Stimulated activated CD8-positive, alpha-beta memory T cell treated with anti-CD3 and anti-CD28 coated beads, Interleukin-2, amount 100 ng/mL, for 48 hours (primary cell): ENCODE measurements at regions not wholly inside any gene's neighbourhood (a gene's known extent, or its start where the extent isn't known, plus 50 kb on each side); places are given as distances from the start of the nearest gene placed in this dataset.

Experiments
- DNase-seq, 2 donors: peaks; one replicate each; pipeline ENCODE4 v3.0.0-alpha.2; 2020; ENCODE audit warnings: low read depth in 2 of 2

DNA sequence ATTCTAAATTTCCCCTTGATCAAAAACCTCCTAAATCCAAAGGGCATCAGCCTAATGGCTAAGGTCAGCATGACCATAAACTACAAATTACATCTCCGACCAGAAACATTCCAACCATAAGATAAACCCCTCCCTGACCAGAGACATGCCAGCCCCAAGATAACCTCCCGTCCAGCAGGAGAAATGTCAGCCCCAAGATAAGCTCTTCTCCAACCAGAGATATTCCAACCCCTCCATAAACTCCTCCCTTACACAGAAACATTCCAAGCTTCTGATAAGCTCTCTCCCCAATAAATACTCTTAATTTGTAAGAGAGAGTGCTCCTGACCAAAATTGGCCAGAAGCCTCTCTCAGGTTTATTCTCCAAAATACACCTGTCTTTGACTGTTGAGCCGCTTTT lies 274.0 kb downstream of the RNF152 start:
- DNase-seq = no peak

DNA sequence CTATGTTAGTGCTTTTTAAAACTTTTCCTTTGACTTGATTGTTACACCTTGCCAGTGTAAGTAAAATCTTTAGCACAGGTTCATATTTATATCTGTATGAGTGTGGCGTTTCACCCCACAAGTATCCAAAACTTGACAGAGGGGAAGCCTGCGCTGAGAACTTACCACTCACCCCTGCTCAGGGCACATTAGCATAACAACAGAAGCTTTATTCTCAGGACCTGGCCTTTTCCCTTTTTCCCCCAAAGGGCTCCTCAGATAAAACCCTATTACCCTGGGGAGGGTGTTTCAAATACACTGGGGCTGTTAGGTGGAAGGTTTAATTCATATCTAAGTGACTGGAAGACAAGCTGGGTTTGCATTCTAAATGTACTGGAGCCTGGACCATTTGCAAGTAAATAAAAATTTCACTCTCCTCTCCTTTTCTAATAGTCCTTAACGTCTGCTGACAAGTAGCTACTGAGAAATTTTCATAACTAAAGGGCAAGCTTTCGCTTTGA lies 276.6 kb downstream of the RNF152 start:
- no peak for DNase-seq

DNA sequence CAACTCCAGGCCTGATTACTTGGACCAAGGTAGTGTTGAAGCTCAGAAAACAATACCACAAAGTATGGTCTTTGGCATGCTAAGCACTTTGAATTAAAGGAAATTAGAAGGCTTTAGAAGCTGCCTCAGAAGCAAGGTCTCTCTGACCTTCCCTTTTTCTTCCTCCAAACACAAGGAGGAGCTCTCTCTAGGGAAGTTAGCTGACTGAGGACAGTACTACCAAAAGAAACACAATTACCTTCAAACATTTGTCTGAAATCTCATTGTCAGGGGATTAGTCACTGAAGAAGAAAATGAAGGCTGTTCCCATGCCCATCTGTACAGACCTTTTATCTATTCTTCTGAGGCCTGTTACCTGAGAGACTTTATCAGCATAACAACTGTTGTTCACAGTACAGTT lies 279.3 kb downstream of the CDH20 start:
- DNase-seq = no peak

DNA sequence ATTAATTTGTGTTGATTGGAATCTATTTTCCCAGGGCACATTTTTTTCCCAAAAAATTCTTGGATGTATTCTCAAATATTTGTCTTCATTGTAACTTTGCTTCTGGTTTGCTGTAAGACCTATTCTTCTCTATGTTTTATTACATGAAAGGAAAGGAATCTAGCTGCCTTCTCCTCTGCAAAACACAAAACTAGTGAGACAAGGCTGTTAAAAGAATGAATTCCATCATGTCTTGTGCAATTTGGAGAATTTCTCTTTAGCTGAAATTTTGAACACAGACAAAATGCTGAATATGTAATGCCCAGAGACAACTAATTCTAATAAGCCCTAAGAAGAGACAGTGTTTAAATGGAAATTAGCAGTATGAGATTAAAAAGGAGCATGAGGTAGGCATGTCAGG lies 275.9 kb downstream of the CDH20 start:
- DNase-seq = no peak

DNA sequence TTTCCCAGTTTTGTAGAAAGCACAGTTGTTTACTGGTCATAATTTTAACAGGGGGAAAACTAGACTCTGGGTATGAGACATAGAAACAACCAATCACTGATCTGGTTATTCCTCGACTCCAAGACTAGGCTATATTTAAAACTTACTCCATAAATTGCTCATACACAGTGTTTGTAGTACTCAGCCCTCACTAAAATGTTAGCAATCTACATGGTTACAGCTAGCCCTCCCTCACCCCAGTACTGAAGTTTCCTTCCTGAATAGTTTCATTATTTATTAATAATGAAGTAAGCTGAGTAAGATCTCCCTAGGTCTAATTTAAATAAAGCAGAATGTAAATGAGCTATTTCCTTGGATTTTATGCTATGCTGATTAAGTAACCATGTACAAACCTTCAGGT lies 275.1 kb downstream of the CDH20 start:
- DNase-seq = no peak

DNA sequence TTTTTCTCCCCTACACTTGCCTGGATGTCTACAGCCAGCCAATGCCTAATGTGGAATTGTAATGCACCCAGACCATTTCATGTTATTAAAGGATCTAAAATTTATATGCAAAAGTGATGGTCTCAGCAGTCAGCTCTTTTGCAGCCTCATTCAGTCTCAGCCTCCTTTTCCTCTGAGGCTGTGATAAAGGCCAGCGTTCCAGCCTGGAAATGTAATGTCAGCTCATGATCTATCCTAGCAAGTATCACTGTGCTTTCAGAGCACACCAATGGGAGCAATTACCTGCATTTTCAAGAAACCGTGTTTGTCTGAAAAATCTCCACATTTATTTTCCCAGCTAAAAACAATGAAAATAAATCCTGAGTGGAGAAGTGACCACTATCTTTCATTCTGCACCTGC lies 274.6 kb downstream of the CDH20 start:
- no peak for DNase-seq

DNA sequence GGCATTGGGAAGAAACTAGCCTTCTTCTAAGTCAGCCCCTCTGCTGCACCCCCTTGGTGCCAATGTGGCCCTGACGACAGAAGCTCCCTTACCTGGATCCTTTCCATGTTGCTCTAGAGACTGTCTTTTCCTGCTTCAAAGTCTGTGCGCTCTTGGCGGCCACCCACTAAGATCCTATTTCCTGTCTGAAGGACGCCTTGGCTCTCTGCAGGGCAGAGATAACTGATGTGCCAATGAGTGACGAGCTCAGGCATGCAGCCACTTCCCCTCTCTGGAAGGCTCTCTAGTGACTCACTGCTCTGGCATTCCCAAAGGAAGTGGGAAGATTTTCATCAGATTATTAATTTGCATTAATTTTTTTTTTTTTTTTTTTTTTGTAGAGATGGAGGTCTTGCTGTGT lies 273.5 kb downstream of the CDH20 start:
- DNase-seq = no peak

DNA sequence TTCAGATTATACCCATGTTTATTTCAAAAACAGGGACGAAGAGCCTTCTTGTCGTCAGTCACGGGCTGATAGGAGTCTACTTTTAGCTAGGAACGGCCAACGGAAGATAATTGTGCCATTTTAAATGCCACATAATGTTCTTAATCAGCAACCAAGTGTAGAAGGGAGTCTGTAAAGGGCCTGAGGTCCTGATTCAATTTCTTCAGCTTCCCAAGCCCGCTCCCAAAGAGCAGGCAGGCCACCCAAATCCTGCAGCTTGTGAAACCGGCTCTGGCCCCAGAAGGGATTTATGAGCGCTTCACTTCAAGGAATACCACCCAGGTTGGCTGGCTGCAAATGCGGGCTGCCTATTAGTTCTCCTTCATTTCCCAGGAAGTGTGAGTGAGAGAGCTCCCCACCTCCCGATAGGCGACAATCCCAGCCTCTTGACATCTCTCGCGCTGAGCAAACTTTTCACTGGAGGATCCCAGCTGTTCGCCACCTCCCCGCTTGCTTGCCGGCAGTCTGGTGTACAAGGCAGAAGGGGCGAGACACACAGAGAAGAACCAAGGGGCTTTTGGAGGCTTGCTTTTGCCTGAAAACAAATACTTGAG lies 272.9 kb downstream of the CDH20 start:
- no peak for DNase-seq

DNA sequence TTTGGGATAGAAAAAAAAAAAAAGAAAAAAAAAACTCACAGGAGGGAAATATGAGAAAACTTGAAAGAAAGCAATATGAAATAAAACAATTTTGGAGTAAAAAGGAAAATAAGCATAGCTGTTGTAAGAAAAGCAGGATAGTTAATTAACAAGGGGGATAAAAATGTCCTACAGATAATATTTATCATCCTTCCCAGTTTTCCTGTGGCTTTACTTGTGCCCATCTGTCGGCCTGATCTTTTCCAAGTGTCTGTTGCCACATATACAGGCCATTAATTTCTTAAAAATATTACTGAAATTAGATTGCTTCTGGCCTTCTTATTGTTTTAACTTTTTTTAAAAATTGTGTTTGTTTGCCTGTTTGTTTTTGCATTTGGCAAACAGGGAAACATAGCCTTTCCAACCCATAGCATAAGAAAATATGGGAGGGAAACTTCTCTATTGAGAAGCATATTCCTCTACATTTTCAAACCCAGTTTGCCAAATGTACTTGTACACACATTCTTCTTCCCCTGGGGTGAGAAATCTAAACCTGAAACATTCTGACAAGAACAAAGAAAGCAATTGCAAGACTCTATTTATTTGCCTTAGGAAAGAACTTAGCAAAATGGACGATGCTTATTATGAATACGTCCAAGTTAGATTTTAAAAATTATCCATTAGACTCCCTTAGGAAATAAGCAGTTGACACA lies 272.3 kb downstream of the CDH20 start:
- no peak for DNase-seq
